HepG2 (cell line): ENCODE measurements at regions not wholly inside any gene's neighbourhood (a gene's known extent, or its start where the extent isn't known, plus 50 kb on each side); places are given as distances from the start of the nearest gene placed in this dataset.

Experiments used
- ATAC-seq: fragments of 200-7000 bp; cut with Tn5 transposase; 3 replicates; pipeline ENCODE4 v1.9.1; 2020; ENCODE audit warnings: mild to moderate bottlenecking, moderate library complexity
- BruUV-seq: library from RNA; stranded (reverse); fragments of 400-500 nt; replicated peaks from 2 replicates; lab custom pipeline; 2021; lab: Mats Ljungman, UMichigan
- CTCF ChIA-PET: fragments of 300-600 bp; formaldehyde crosslinking; extraction: SDS; loops from one replicate; lab custom pipeline; 2021; ENCODE audit warnings: low total read pairs, inconsistent platforms, low intra/inter-chr PET ratio; lab: Yijun Ruan, JAX
- POLR2A ChIA-PET: fragments of 350-600 bp; sonication (Branson Sonifier 250); formaldehyde crosslinking; loops from one replicate; lab custom pipeline; 2020; ENCODE audit warnings: antibody characterized with exemption, inconsistent platforms; lab: Yijun Ruan, JAX
- DNase-seq: peaks from one replicate; pipeline ENCODE4 v3.0.0-alpha.2; 2015; ENCODE audit warnings: low spot score
- FAIRE-seq: peaks from 3 replicates; lab custom pipeline; 2011; peaks lifted over from hg19 to GRCh38; lab: Jason Lieb, UNC
- H2AFZ ChIP-seq: one replicate; pipeline ENCODE4 v1.6.1; 2011; ENCODE audit warnings: low read length, inconsistent platforms
- H3K27ac ChIP-seq: fragments of 300-600 bp; 3 replicates; pipeline ENCODE4 v1.8.0; 2011; ENCODE audit warnings: mixed run types, mild to moderate bottlenecking, mixed read lengths, low read length, inconsistent platforms; ENCODE audit not compliant: insufficient read depth; ENCODE audit errors: extremely low read length
- H3K27me3 ChIP-seq, 2 experiments: fragments of 200-600 bp in 1 of 2; 2 replicates in 1 of 2; 3 replicates in 1 of 2; pipeline versions ENCODE4 v1.6.0 to v1.8.0; 2011; ENCODE audit warnings: low read length in 2 of 2, mild to moderate bottlenecking in 2 of 2, moderate library complexity in 2 of 2, inconsistent platforms in 1 of 2; ENCODE audit not compliant: insufficient read depth in 2 of 2, control insufficient read depth in 1 of 2
- H3K36me3 ChIP-seq, 2 experiments: fragments of 200-600 bp in 1 of 2; replicated peaks in 1 of 2; 2 replicates in 1 of 2; 3 replicates in 1 of 2; pipeline versions ENCODE4 v1.5.1 to v1.8.0; 2011; ENCODE audit warnings: low read length in 2 of 2, inconsistent platforms in 1 of 2; ENCODE audit not compliant: insufficient read depth in 2 of 2, control insufficient read depth in 1 of 2
- H3K4me1 ChIP-seq: 2 replicates; pipeline ENCODE4 v1.5.1; 2012; ENCODE audit warnings: low read length, inconsistent platforms; ENCODE audit not compliant: insufficient read depth
- H3K4me2 ChIP-seq: 2 replicates; pipeline ENCODE4 v1.6.0; 2011; ENCODE audit warnings: low read depth, low read length, inconsistent platforms
- H3K4me3 ChIP-seq, 3 experiments: fragments of 200-600 bp in 1 of 3; sonication (generic), shearing (Covaris generic) in 1 of 3; replicated peaks in 1 of 3; 2 replicates each; pipeline ENCODE4 v1.5.1; 2011 to 2016; ENCODE audit warnings: low read length in 3 of 3, inconsistent platforms in 2 of 3, low read depth in 2 of 3, mild to moderate bottlenecking in 2 of 3, control low read depth in 1 of 3, mixed read lengths in 1 of 3; ENCODE audit not compliant: insufficient read depth in 1 of 3
- H3K79me2 ChIP-seq: one replicate; pipeline ENCODE4 v1.6.1; 2011; ENCODE audit warnings: low read length, inconsistent platforms; ENCODE audit not compliant: insufficient read depth
- H3K9ac ChIP-seq: 2 replicates; pipeline ENCODE4 v1.6.0; 2011; ENCODE audit warnings: mild to moderate bottlenecking, low read depth, low read length, inconsistent platforms; ENCODE audit not compliant: insufficient read depth
- H3K9me3 ChIP-seq: 2 replicates; pipeline ENCODE4 v1.5.1; 2012; ENCODE audit warnings: mild to moderate bottlenecking, low read length
- H4K20me1 ChIP-seq: 2 replicates; pipeline ENCODE4 v1.6.0; 2011; ENCODE audit warnings: inconsistent platforms, mild to moderate bottlenecking, low read length, moderate library complexity; ENCODE audit not compliant: insufficient read depth
- ATF2 ChIP-seq: sonication (generic); formaldehyde crosslinking; IDR thresholded peaks from 2 replicates; pipeline ENCODE4 v1.4.0; 2020; ENCODE audit warnings: missing genetic modification reagents
- HCFC1 ChIP-seq: fragments of 150-350 bp; IDR thresholded peaks from 2 replicates; pipeline ENCODE4 v1.6.1; 2014; ENCODE audit warnings: low read depth, low read length
- ISX ChIP-seq: sonication (generic); formaldehyde crosslinking; conservative IDR thresholded peaks from 2 replicates; pipeline ENCODE4 v1.5.0; 2020; ENCODE audit warnings: missing genetic modification reagents
- KLF11 ChIP-seq: IDR thresholded peaks from 2 replicates; pipeline ENCODE4 v1.6.1; 2016; ENCODE audit warnings: missing compliant biosample characterization
- NR1H2 ChIP-seq: sonication (generic); formaldehyde crosslinking; IDR thresholded peaks from 2 replicates; pipeline ENCODE4 v1.8.1; 2022; ENCODE audit warnings: low read depth, missing genetic modification reagents, borderline replicate concordance
- POGK ChIP-seq: sonication (generic); formaldehyde crosslinking; conservative IDR thresholded peaks from 2 replicates; pipeline ENCODE4 v1.8.0; 2022; ENCODE audit warnings: mild to moderate bottlenecking, moderate library complexity, missing genetic modification reagents
- RBM39 ChIP-seq: fragments of 200-400 bp; formaldehyde crosslinking; IDR thresholded peaks from one replicate; pipeline ENCODE4 v1.6.1; 2018; ENCODE audit warnings: antibody characterized with exemption, mild to moderate bottlenecking, low read depth, low read length; ENCODE audit not compliant: poor library complexity, severe bottlenecking
- SNAI1 ChIP-seq: sonication (generic); formaldehyde crosslinking; IDR thresholded peaks from 2 replicates; pipeline ENCODE4 v1.5.0; 2020; ENCODE audit warnings: mild to moderate bottlenecking, missing genetic modification reagents, borderline replicate concordance
- TBX2 ChIP-seq: sonication (generic); formaldehyde crosslinking; IDR thresholded peaks from 2 replicates; pipeline ENCODE4 v1.5.0; 2020; ENCODE audit warnings: missing genetic modification reagents, mild to moderate bottlenecking, borderline replicate concordance
- ZFP36L2 ChIP-seq: sonication (generic); formaldehyde crosslinking; IDR thresholded peaks from 2 replicates; pipeline ENCODE4 v1.4.0; 2020; ENCODE audit warnings: missing genetic modification reagents
- ZFP91 ChIP-seq: sonication (generic); formaldehyde crosslinking; IDR thresholded peaks from 2 replicates; pipeline ENCODE4 v1.9.0; 2022; ENCODE audit warnings: missing genetic modification reagents, mild to moderate bottlenecking, borderline replicate concordance
- ZNF225 ChIP-seq: sonication (generic); formaldehyde crosslinking; IDR thresholded peaks from 2 replicates; pipeline ENCODE4 v1.4.0; 2020; ENCODE audit warnings: mild to moderate bottlenecking, missing genetic modification reagents
- ZNF510 ChIP-seq: sonication (generic); formaldehyde crosslinking; IDR thresholded peaks from 2 replicates; pipeline ENCODE4 v1.4.0; 2020; ENCODE audit warnings: low read depth, mild to moderate bottlenecking, missing genetic modification reagents
- ZNF598 ChIP-seq: sonication (generic); formaldehyde crosslinking; IDR thresholded peaks from 2 replicates; pipeline ENCODE4 v1.5.1; 2020; ENCODE audit warnings: mild to moderate bottlenecking, missing genetic modification reagents, borderline replicate concordance
- WGBS: methylation state at CpG from one replicate; pipeline ENCODE4 v1.1.6; 2017; ENCODE audit warnings: low lambda C conversion rate; 5-methylcytosine and 5-hydroxymethylcytosine counted together
- in situ Hi-C: cut with HindIII; loops from 2 replicates; pipeline ENCODE4 v1.10.0; 2017; ENCODE audit warnings: low pct_unique_long_range_greater_than_20kb; ENCODE audit not compliant: extremely low pct_ligation_motif_present
- intact Hi-C: fragments of 100-400 bp; cut with micrococcal nuclease; formaldehyde crosslinking; loops from one replicate; pipeline ENCODE4 v1.10.0; 2022; ENCODE audit not compliant: unreplicated experiment

GRCh38 chr3:159340877-159341500 lies 539.1 kb downstream of the MFSD1 start:
- H3K27ac ChIP-seq = no peak overlapping the region
- FAIRE-seq (no peak), ATAC-seq (no peak), DNase-seq (no peak)
- H3K4me3 ChIP-seq = no peak overlapping the region
- no peaks in the 10 kb centered on the region for H3K79me2 ChIP-seq
- H2AFZ ChIP-seq = no peak overlapping the region
- no peaks in the 10 kb centered on the region; the same call in 1 of the 2 replicates for H3K9me3 ChIP-seq
- no peak overlapping the region for H3K4me2 ChIP-seq
- H3K4me1 ChIP-seq = no peaks in the 10 kb centered on the region
- BruUV-seq = no TSS peak
- no peaks in the 10 kb centered on the region for H3K27me3 ChIP-seq
- in situ Hi-C loops (no loop called here), intact Hi-C loops (no loop called here)
- WGBS = 40% methylated on average over 3 of the region's 3 CpGs
- TF ChIP-seq ZNF510 (no peak), NR1H2 (no peak), SNAI1 (CRISPR knock-in tag) (no peak)
- ChIA-PET CTCF (no interaction called here), POLR2A (no interaction called here)
- no peaks in the 10 kb centered on the region for H4K20me1 ChIP-seq
- no peak overlapping the region for H3K9ac ChIP-seq
- H3K36me3 ChIP-seq = no peaks in the 10 kb centered on the region

GRCh38 chr3:159346271-159346903 lies 544.5 kb downstream of the MFSD1 start:
- in situ Hi-C loops (no loop called here), intact Hi-C loops (no loop called here)
- Histone ChIP-seq H3K4me2 (no peak overlapping the region), H2AFZ (no peak overlapping the region), H3K9me3 (no peaks in the 10 kb centered on the region; the same call in 1 of the 2 replicates), H3K9ac (no peak overlapping the region), H3K4me1 (no peaks in the 10 kb centered on the region), H4K20me1 (no peaks in the 10 kb centered on the region), H3K4me3 (no peak overlapping the region), H3K27ac (no peak overlapping the region), H3K36me3 (no peaks in the 10 kb centered on the region), H3K27me3 (no peaks in the 10 kb centered on the region), H3K79me2 (no peaks in the 10 kb centered on the region)
- no peak for ATAC-seq
- ChIA-PET POLR2A (no interaction called here), CTCF (no interaction called here)
- WGBS = 39% methylated on average over 5 of the region's 5 CpGs
- BruUV-seq = no TSS peak
- FAIRE-seq = no peak
- no peak for DNase-seq
- TF ChIP-seq KLF11 (CRISPR knock-in tag) (no peak), ZNF225 (CRISPR knock-in tag) (no peak), ZFP36L2 (CRISPR knock-in tag) (no peak), ISX (no peak), RBM39 (no peak), ZNF598 (CRISPR knock-in tag) (no peak), ATF2 (CRISPR knock-in tag) (no peak), TBX2 (CRISPR knock-in tag) (no peak), POGK (CRISPR knock-in tag) (no peak), HCFC1 (no peak), ZFP91 (CRISPR knock-in tag) (no peak)
